ENCODE measurements at regions not wholly inside any gene's neighbourhood (a gene's known extent, or its start where the extent isn't known, plus 50 kb on each side); places are given as distances from the start of the nearest gene placed in this dataset.

- no peak overlapping the region for H3K9ac ChIP-seq (ENCODE audit: insufficient read length, low read depth)
- DNase-seq (ENCODE audit: low read depth, low spot score) = no peak
- H3K4me1 ChIP-seq (ENCODE audit: insufficient read depth, insufficient read length) = no peaks in the 10 kb centered on the region
- no peaks in the 10 kb centered on the region for H3K36me3 ChIP-seq (ENCODE audit: insufficient read depth, insufficient read length, low read length)
- H3K4me3 ChIP-seq (ENCODE audit: insufficient read length, low read depth) = no peak overlapping the region
- H3K9me3 ChIP-seq (ENCODE audit: insufficient read depth, low read length) = no peaks in the 10 kb centered on the region
- TF ChIP-seq YY1 (IDR thresholded peaks at IDR 0.05; ENCODE audit: insufficient read depth, insufficient read length) = no peak
- no peak for TF ChIP-seq SUZ12 (IDR thresholded peaks at IDR 0.05; ENCODE audit: extremely low read depth, insufficient read depth, insufficient read length)
- no peak for TF ChIP-seq ZNF274 (IDR thresholded peaks at IDR 0.05; ENCODE audit: low read depth, low read length)
- no peaks in the 10 kb centered on the region for H3K27me3 ChIP-seq (ENCODE audit: insufficient read depth, insufficient read length)
Measured at GRCh38 chr10:2616215-2616614, 451.1 kb upstream of the PFKP start.

- H3K4me1 ChIP-seq (ENCODE audit: insufficient read depth, insufficient read length) = no peaks in the 10 kb centered on the region
- no peaks in the 10 kb centered on the region for H3K9me3 ChIP-seq (ENCODE audit: insufficient read depth, low read length)
- H3K9ac ChIP-seq (ENCODE audit: insufficient read length, low read depth) = no peak overlapping the region
- no peak for DNase-seq (ENCODE audit: low read depth, low spot score)
- no peak for TF ChIP-seq ZNF274 (IDR thresholded peaks at IDR 0.05; ENCODE audit: low read depth, low read length)
- no peak for TF ChIP-seq YY1 (IDR thresholded peaks at IDR 0.05; ENCODE audit: insufficient read depth, insufficient read length)
- no peak for TF ChIP-seq SUZ12 (IDR thresholded peaks at IDR 0.05; ENCODE audit: extremely low read depth, insufficient read depth, insufficient read length)
- H3K27me3 ChIP-seq (ENCODE audit: insufficient read depth, insufficient read length) = no peaks in the 10 kb centered on the region
- H3K36me3 ChIP-seq (ENCODE audit: insufficient read depth, insufficient read length, low read length) = no peaks in the 10 kb centered on the region
- H3K4me3 ChIP-seq (ENCODE audit: insufficient read length, low read depth) = no peak overlapping the region
Measured at GRCh38 chr10:2611603-2612002, 455.7 kb upstream of the PFKP start.

- Histone ChIP-seq H3K36me3 (ENCODE audit: insufficient read depth, insufficient read length, low read length) (no peaks in the 10 kb centered on the region), H3K27me3 (ENCODE audit: insufficient read depth, insufficient read length) (no peaks in the 10 kb centered on the region), H3K9me3 (ENCODE audit: insufficient read depth, low read length) (no peaks in the 10 kb centered on the region), H3K4me3 (ENCODE audit: insufficient read length, low read depth) (no peak overlapping the region), H3K9ac (ENCODE audit: insufficient read length, low read depth) (no peak overlapping the region), H3K4me1 (ENCODE audit: insufficient read depth, insufficient read length) (no peaks in the 10 kb centered on the region)
- no peak for DNase-seq (ENCODE audit: low read depth, low spot score)
- no peak for TF ChIP-seq YY1 (IDR thresholded peaks at IDR 0.05; ENCODE audit: insufficient read depth, insufficient read length)
- no peak for TF ChIP-seq ZNF274 (IDR thresholded peaks at IDR 0.05; ENCODE audit: low read depth, low read length)
- no peak for TF ChIP-seq SUZ12 (IDR thresholded peaks at IDR 0.05; ENCODE audit: extremely low read depth, insufficient read depth, insufficient read length)
Measured at GRCh38 chr10:2610946-2611345, 456.4 kb upstream of the PFKP start.

- no peak for DNase-seq (ENCODE audit: low read depth, low spot score)
- TF ChIP-seq YY1 (IDR thresholded peaks at IDR 0.05; ENCODE audit: insufficient read depth, insufficient read length) = no peak
- H3K4me3 ChIP-seq (ENCODE audit: insufficient read length, low read depth) = no peak overlapping the region
Measured at GRCh38 chr10:2604891-2605290, 462.5 kb upstream of the PFKP start.

GRCh38 chr10:2599571-2599970, 467.8 kb upstream of the PFKP start:
- no peak for TF ChIP-seq ZNF274 (IDR thresholded peaks at IDR 0.05; ENCODE audit: low read depth, low read length)
- TF ChIP-seq SUZ12 (IDR thresholded peaks at IDR 0.05; ENCODE audit: extremely low read depth, insufficient read depth, insufficient read length) = no peak
- no peak for TF ChIP-seq YY1 (IDR thresholded peaks at IDR 0.05; ENCODE audit: insufficient read depth, insufficient read length)
- DNase-seq (ENCODE audit: low read depth, low spot score) = no peak
- Histone ChIP-seq H3K4me1 (ENCODE audit: insufficient read depth, insufficient read length) (no peaks in the 10 kb centered on the region), H3K4me3 (ENCODE audit: insufficient read length, low read depth) (no peak overlapping the region), H3K9ac (ENCODE audit: insufficient read length, low read depth) (no peak overlapping the region), H3K36me3 (ENCODE audit: insufficient read depth, insufficient read length, low read length) (no peaks in the 10 kb centered on the region), H3K27me3 (ENCODE audit: insufficient read depth, insufficient read length) (no peaks in the 10 kb centered on the region), H3K9me3 (ENCODE audit: insufficient read depth, low read length) (no peaks in the 10 kb centered on the region)

More at GRCh38 chr10:2604891-2605290, 462.5 kb upstream of the PFKP start:
- H3K9ac ChIP-seq (ENCODE audit: insufficient read length, low read depth) = no peak overlapping the region
- no peaks in the 10 kb centered on the region for H3K36me3 ChIP-seq (ENCODE audit: insufficient read depth, insufficient read length, low read length)
- H3K27me3 ChIP-seq (ENCODE audit: insufficient read depth, insufficient read length) = no peaks in the 10 kb centered on the region
- H3K4me1 ChIP-seq (ENCODE audit: insufficient read depth, insufficient read length) = no peaks in the 10 kb centered on the region
- H3K9me3 ChIP-seq (ENCODE audit: insufficient read depth, low read length) = no peaks in the 10 kb centered on the region

- no peak for DNase-seq (ENCODE audit: low read depth, low spot score)
- H3K36me3 ChIP-seq (ENCODE audit: insufficient read depth, insufficient read length, low read length) = no peaks in the 10 kb centered on the region
- H3K27me3 ChIP-seq (ENCODE audit: insufficient read depth, insufficient read length) = no peaks in the 10 kb centered on the region
- no peaks in the 10 kb centered on the region for H3K4me1 ChIP-seq (ENCODE audit: insufficient read depth, insufficient read length)
- no peak overlapping the region for H3K9ac ChIP-seq (ENCODE audit: insufficient read length, low read depth)
- no peak overlapping the region for H3K4me3 ChIP-seq (ENCODE audit: insufficient read length, low read depth)
- no peaks in the 10 kb centered on the region for H3K9me3 ChIP-seq (ENCODE audit: insufficient read depth, low read length)
- TF ChIP-seq SUZ12 (IDR thresholded peaks at IDR 0.05; ENCODE audit: extremely low read depth, insufficient read depth, insufficient read length) (no peak), ZNF274 (IDR thresholded peaks at IDR 0.05; ENCODE audit: low read depth, low read length) (no peak), YY1 (IDR thresholded peaks at IDR 0.05; ENCODE audit: insufficient read depth, insufficient read length) (no peak)
Measured at GRCh38 chr10:2592360-2593160, 474.8 kb upstream of the PFKP start.

GRCh38 chr10:2589196-2589595, 478.2 kb upstream of the PFKP start:
- TF ChIP-seq YY1 (IDR thresholded peaks at IDR 0.05; ENCODE audit: insufficient read depth, insufficient read length) = no peak
- TF ChIP-seq SUZ12 (IDR thresholded peaks at IDR 0.05; ENCODE audit: extremely low read depth, insufficient read depth, insufficient read length) = no peak
- no peak for TF ChIP-seq ZNF274 (IDR thresholded peaks at IDR 0.05; ENCODE audit: low read depth, low read length)

More at GRCh38 chr10:2589196-2589595, 478.2 kb upstream of the PFKP start:
- Histone ChIP-seq H3K9ac (ENCODE audit: insufficient read length, low read depth) (no peak overlapping the region), H3K27me3 (ENCODE audit: insufficient read depth, insufficient read length) (no peaks in the 10 kb centered on the region), H3K36me3 (ENCODE audit: insufficient read depth, insufficient read length, low read length) (no peaks in the 10 kb centered on the region), H3K4me3 (ENCODE audit: insufficient read length, low read depth) (no peak overlapping the region), H3K4me1 (ENCODE audit: insufficient read depth, insufficient read length) (no peaks in the 10 kb centered on the region), H3K9me3 (ENCODE audit: insufficient read depth, low read length) (no peaks in the 10 kb centered on the region)
- DNase-seq (ENCODE audit: low read depth, low spot score) = no peak

Data from NT2/D1 (cell line).